ENCODE measurements at regions not wholly inside any gene's neighbourhood (a gene's known extent, or its start where the extent isn't known, plus 50 kb on each side); places are given as distances from the start of the nearest gene placed in this dataset.

- no peak for DNase-seq
- in situ Hi-C loops (cut with MboI; ENCODE audit: low pct_unique_long_range_greater_than_20kb, low sequenced_read_pairs) = no loop called here
These were observed 58.1 kb downstream of the TUSC7 start for GRCh38 chr3:116767726-116768125.

- in situ Hi-C loops (cut with MboI; ENCODE audit: low pct_unique_long_range_greater_than_20kb, low sequenced_read_pairs) = no loop called here
- DNase-seq = peak; percentile 85
These were observed 61.4 kb downstream of the TUSC7 start for GRCh38 chr3:116770815-116771450.

GRCh38 chr3:116776880-116777785 is 67.6 kb downstream of the TUSC7 start:
- in situ Hi-C loops (cut with MboI; ENCODE audit: low pct_unique_long_range_greater_than_20kb, low sequenced_read_pairs) = no loop called here
- DNase-seq = no peak

- in situ Hi-C loops (cut with MboI; ENCODE audit: low pct_unique_long_range_greater_than_20kb, low sequenced_read_pairs) = no loop called here
- DNase-seq = no peak
These were observed 75.6 kb downstream of the TUSC7 start for GRCh38 chr3:116785226-116785625.

GRCh38 chr3:116802651-116803050 is 93.1 kb downstream of the TUSC7 start:
- no peak for DNase-seq
- in situ Hi-C loops (cut with MboI; ENCODE audit: low pct_unique_long_range_greater_than_20kb, low sequenced_read_pairs) = no loop called here

GRCh38 chr3:116806351-116806750 is 96.8 kb downstream of the TUSC7 start:
- in situ Hi-C loops (cut with MboI; ENCODE audit: low pct_unique_long_range_greater_than_20kb, low sequenced_read_pairs) = no loop called here

GRCh38 chr3:116808725-116809124 is 99.1 kb downstream of the TUSC7 start:
- in situ Hi-C loops (cut with MboI; ENCODE audit: low pct_unique_long_range_greater_than_20kb, low sequenced_read_pairs) = no loop called here
- no peak for DNase-seq

More at GRCh38 chr3:116806351-116806750, 96.8 kb downstream of the TUSC7 start:
- no peak for DNase-seq

GRCh38 chr3:116809208-116809607 is 99.6 kb downstream of the TUSC7 start:
- in situ Hi-C loops (cut with MboI; ENCODE audit: low pct_unique_long_range_greater_than_20kb, low sequenced_read_pairs) = no loop called here
- DNase-seq = no peak

- in situ Hi-C loops (cut with MboI; ENCODE audit: low pct_unique_long_range_greater_than_20kb, low sequenced_read_pairs) = no loop called here
- no peak for DNase-seq
These were observed 102.2 kb downstream of the TUSC7 start for GRCh38 chr3:116811754-116812153.

- in situ Hi-C loops (cut with MboI; ENCODE audit: low pct_unique_long_range_greater_than_20kb, low sequenced_read_pairs) = no loop called here
- no peak for DNase-seq
These were observed 103.4 kb downstream of the TUSC7 start for GRCh38 chr3:116812949-116813348.

GRCh38 chr3:116815321-116815720 is 105.7 kb downstream of the TUSC7 start:
- in situ Hi-C loops (cut with MboI; ENCODE audit: low pct_unique_long_range_greater_than_20kb, low sequenced_read_pairs) = no loop called here
- no peak for DNase-seq

GRCh38 chr3:116815831-116816588 is 106.4 kb downstream of the TUSC7 start:
- in situ Hi-C loops (cut with MboI; ENCODE audit: low pct_unique_long_range_greater_than_20kb, low sequenced_read_pairs) = no loop called here
- no peak for DNase-seq

GRCh38 chr3:116821371-116821770 is 111.8 kb downstream of the TUSC7 start:
- DNase-seq = no peak
- in situ Hi-C loops (cut with MboI; ENCODE audit: low pct_unique_long_range_greater_than_20kb, low sequenced_read_pairs) = no loop called here

GRCh38 chr3:116824208-116824607 is 114.6 kb downstream of the TUSC7 start:
- in situ Hi-C loops (cut with MboI; ENCODE audit: low pct_unique_long_range_greater_than_20kb, low sequenced_read_pairs) = no loop called here
- no peak for DNase-seq

GRCh38 chr3:116833202-116833601 is 123.6 kb downstream of the TUSC7 start:
- DNase-seq = no peak
- in situ Hi-C loops (cut with MboI; ENCODE audit: low pct_unique_long_range_greater_than_20kb, low sequenced_read_pairs) = no loop called here

- DNase-seq = no peak
- in situ Hi-C loops (cut with MboI; ENCODE audit: low pct_unique_long_range_greater_than_20kb, low sequenced_read_pairs) = no loop called here
These were observed 125.2 kb downstream of the TUSC7 start for GRCh38 chr3:116834816-116835215.

- in situ Hi-C loops (cut with MboI; ENCODE audit: low pct_unique_long_range_greater_than_20kb, low sequenced_read_pairs) = no loop called here
- no peak for DNase-seq
These were observed 126.1 kb downstream of the TUSC7 start for GRCh38 chr3:116835658-116836057.

- no peak for DNase-seq
- in situ Hi-C loops (cut with MboI; ENCODE audit: low pct_unique_long_range_greater_than_20kb, low sequenced_read_pairs) = no loop called here
These were observed 126.7 kb downstream of the TUSC7 start for GRCh38 chr3:116836286-116836685.

GRCh38 chr3:116837483-116837882 is 127.9 kb downstream of the TUSC7 start:
- no peak for DNase-seq
- in situ Hi-C loops (cut with MboI; ENCODE audit: low pct_unique_long_range_greater_than_20kb, low sequenced_read_pairs) = no loop called here

Measured in KBM-7 (cell line).